Ovary (tissue), 7 donors: ENCODE measurements at regions not wholly inside any gene's neighbourhood (a gene's known extent, or its start where the extent isn't known, plus 50 kb on each side); places are given as distances from the start of the nearest gene placed in this dataset.

Experiments
- DNase-seq, 5 donors: peaks; one replicate each; pipeline ENCODE4 v3.0.0-alpha.2; 2019 to 2020
- H3K27ac ChIP-seq, 2 donors: fragments of 200-600 bp; one replicate each; pipeline versions ENCODE4 v1.5.1 to v1.8.0; 2019 to 2022
- H3K27me3 ChIP-seq: fragments of 200-600 bp; one replicate; pipeline ENCODE4 v1.8.0; 2022
- H3K36me3 ChIP-seq: fragments of 200-600 bp; sonication (generic); one replicate; pipeline ENCODE4 v1.5.1; 2019
- H3K4me1 ChIP-seq: one replicate; pipeline ENCODE4 v1.8.1; 2013; ENCODE audit warnings: mild to moderate bottlenecking, moderate library complexity; ENCODE audit not compliant: insufficient read depth
- H3K4me3 ChIP-seq: fragments of 200-600 bp; sonication (generic); one replicate; pipeline ENCODE4 v1.5.1; 2017
- H3K9me3 ChIP-seq, 2 donors: fragments of 200-600 bp in 1 of 2; sonication (generic) in 1 of 2; one replicate each; pipeline versions ENCODE4 v1.5.1 to v1.8.1; 2013 to 2019; ENCODE audit warnings: mild to moderate bottlenecking in 1 of 2, moderate library complexity in 1 of 2
- EP300 ChIP-seq: sonication (generic); formaldehyde crosslinking; IDR thresholded peaks from one replicate; pipeline ENCODE4 v1.6.1; 2017; ENCODE audit warnings: antibody characterized with exemption
- POLR2A ChIP-seq: fragments of 450-650 bp; IDR thresholded peaks from one replicate; pipeline ENCODE4 v1.6.1; 2017; ENCODE audit warnings: antibody characterized with exemption, mild to moderate bottlenecking, moderate library complexity
- WGBS, 3 donors: extraction: QIAGEN DNeasy Blood & Tissue Kit in 1 of 3; methylation state at CpG; one replicate each; pipeline versions ENCODE4 v1.1.5 to v1.1.7; 2013 to 2017; 5-methylcytosine and 5-hydroxymethylcytosine counted together
- intact Hi-C, 4 donors: fragments of 100-400 bp; cut with DNase I; formaldehyde crosslinking; loops; one replicate each; pipeline versions ENCODE4 v1.11.0 to v1.15.1; 2022 to 2023
- TF ChIP-seq, protein P1 (sequence below), 3 donors: fragments of 450-650 bp in 2 of 3; fragments of 200-600 bp in 1 of 3; IDR thresholded peaks; one replicate each; pipeline versions ENCODE4 v1.5.1 to v1.8.0; 2016 to 2022; ENCODE audit warnings: antibody characterized with exemption in 3 of 3, mild to moderate bottlenecking in 1 of 3
- donor health status: DM: no; HTN: no; CAD: no; lungs with moderate emphysema.
- donor health status: DM: no; HTN: no; CAD: no.
- donor health status: Bipolar disorder and iron deficiency.
- donor health status: DM: no; HTN: no; CAD: no.
- donor health status: DM: yes; HTN: yes; CAD: no.

DNA sequence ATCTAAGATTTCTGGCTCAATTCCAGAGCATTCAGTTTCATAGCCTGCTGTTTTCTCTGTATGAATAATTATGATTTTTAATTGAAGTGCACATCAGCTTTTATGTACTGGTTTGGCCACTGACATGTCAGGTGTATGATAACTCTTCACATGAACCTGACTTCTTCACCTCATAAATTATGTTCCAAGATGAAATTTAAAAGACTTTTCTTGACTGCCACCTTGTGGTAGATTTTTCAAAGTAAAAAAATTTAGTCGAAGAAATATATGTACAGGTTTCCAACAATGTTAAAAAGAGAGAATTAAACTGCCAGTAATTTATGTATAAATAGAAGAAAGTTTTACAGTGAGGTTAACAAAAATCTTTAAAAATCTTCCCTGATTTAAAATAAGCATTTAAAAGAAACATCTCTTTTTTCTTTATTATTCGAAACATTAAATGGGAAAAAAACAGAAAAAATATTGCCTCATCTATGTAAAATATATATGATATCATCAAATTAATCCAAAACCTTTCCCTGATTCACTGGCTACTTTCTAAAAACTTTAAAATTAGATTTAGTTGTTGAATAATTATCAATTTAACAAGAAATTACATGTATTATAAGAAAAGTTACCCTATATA is 124.9 kb upstream of the ATXN7L3B start:
- Histone ChIP-seq H3K4me1 (no peaks in the 10 kb centered on the region), H3K27ac (no peak overlapping the region), H3K27me3 (no peaks in the 10 kb centered on the region), H3K9me3 (no peaks in the 10 kb centered on the region), H3K36me3 (no peaks in the 10 kb centered on the region), H3K4me3 (no peak overlapping the region)
- 48 to 52% (median 48%) methylated on average over 2 of the region's 2 CpGs for WGBS, 3 donors
- TF ChIP-seq, protein P1, sequence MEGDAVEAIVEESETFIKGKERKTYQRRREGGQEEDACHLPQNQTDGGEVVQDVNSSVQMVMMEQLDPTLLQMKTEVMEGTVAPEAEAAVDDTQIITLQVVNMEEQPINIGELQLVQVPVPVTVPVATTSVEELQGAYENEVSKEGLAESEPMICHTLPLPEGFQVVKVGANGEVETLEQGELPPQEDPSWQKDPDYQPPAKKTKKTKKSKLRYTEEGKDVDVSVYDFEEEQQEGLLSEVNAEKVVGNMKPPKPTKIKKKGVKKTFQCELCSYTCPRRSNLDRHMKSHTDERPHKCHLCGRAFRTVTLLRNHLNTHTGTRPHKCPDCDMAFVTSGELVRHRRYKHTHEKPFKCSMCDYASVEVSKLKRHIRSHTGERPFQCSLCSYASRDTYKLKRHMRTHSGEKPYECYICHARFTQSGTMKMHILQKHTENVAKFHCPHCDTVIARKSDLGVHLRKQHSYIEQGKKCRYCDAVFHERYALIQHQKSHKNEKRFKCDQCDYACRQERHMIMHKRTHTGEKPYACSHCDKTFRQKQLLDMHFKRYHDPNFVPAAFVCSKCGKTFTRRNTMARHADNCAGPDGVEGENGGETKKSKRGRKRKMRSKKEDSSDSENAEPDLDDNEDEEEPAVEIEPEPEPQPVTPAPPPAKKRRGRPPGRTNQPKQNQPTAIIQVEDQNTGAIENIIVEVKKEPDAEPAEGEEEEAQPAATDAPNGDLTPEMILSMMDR (IDR thresholded peaks at IDR 0.05), result no peak
- no peak for TF ChIP-seq EP300
- no peak for TF ChIP-seq POLR2A
- DNase-seq, result no peak
- intact Hi-C loops, result no loop called here

DNA sequence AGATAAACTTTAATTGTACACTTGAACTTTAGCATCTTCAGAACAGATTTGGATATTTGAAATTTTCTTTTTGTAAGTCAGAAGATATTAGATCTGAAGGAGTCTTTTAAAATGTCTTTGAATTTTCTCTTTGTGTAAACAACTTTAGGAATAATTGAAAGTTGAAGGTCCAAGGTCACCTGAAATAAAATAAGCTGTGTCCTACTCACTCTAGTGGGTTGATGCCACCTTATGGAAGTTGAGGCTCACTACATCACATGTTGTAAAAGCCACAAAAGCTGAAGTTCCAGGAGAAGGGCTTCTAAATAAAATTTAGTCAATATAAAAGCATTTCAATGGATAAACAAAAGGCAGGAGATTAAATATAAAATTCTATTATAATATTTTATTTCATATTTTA is 122.0 kb upstream of the ATXN7L3B start:
- intact Hi-C loops, result no loop called here
- no peak overlapping the region for H3K4me3 ChIP-seq
- no peaks in the 10 kb centered on the region for H3K9me3 ChIP-seq
- no peaks in the 10 kb centered on the region for H3K27me3 ChIP-seq
- H3K27ac ChIP-seq, result no peak overlapping the region
- H3K36me3 ChIP-seq, result no peaks in the 10 kb centered on the region
- no peaks in the 10 kb centered on the region for H3K4me1 ChIP-seq
- no peak for DNase-seq
- TF ChIP-seq, protein P1 (IDR thresholded peaks at IDR 0.05), result no peak
- no peak for TF ChIP-seq EP300
- TF ChIP-seq POLR2A, result no peak

DNA sequence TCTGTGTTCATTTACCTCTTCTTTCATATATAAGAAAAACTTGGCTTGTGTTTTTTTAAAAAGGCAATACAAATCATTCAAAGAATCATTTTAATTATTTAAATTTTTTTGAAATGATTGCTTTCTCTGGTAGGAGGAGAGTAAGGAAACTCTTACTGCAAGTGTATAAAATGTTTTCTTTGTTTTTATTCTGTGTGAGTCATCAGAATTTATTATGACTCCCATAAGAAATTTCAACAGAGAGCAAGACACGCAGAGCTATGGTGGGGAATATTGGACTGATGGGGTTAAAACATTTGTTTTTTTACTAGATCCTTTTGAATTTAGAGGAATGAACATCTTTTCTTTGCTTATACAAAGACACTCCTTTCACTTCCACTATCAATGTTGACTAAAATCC is 119.1 kb upstream of the ATXN7L3B start:
- no peaks in the 10 kb centered on the region for H3K9me3 ChIP-seq
- no peak overlapping the region for H3K4me3 ChIP-seq
- WGBS, 3 donors, result 11 to 39% (median 11%) methylated on average over 1 of the region's 1 CpG
- H3K27ac ChIP-seq, result no peak overlapping the region
- no peaks in the 10 kb centered on the region for H3K36me3 ChIP-seq
- no peaks in the 10 kb centered on the region for H3K4me1 ChIP-seq
- no peaks in the 10 kb centered on the region for H3K27me3 ChIP-seq
- TF ChIP-seq EP300, result no peak
- no peak for TF ChIP-seq POLR2A
- TF ChIP-seq, protein P1 (IDR thresholded peaks at IDR 0.05), result no peak
- no peak for DNase-seq
- intact Hi-C loops, result no loop called here

DNA sequence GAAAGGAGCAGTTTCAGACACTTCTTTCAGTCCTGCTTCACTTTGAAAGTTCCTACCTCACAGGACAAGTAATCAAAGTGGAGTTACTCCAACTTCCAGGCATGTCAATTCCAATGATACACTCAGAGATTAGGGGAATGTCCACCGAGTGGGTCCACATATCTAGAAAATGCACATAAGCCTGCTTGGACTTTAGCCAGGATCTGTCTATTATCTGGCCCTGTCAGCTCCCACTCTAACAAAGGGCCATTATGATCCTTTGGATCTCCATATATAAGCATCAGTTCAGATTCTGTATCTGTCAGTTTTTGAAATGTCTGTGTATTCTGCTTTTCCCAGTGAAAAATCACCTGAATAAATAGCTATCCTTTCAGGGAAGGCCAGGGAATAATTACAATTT is 112.9 kb upstream of the ATXN7L3B start:
- no peaks in the 10 kb centered on the region for H3K36me3 ChIP-seq
- no peak overlapping the region for H3K4me3 ChIP-seq
- H3K9me3 ChIP-seq, result no peaks in the 10 kb centered on the region
- no peak for TF ChIP-seq POLR2A
- TF ChIP-seq EP300, result no peak
- TF ChIP-seq, protein P1 (IDR thresholded peaks at IDR 0.05), result no peak
- intact Hi-C loops, result no loop called here
- DNase-seq, result no peak
- 12 to 29% (median 18%) methylated on average over 1 of the region's 1 CpG for WGBS, 3 donors
- H3K27me3 ChIP-seq, result no peaks in the 10 kb centered on the region
- no peaks in the 10 kb centered on the region for H3K4me1 ChIP-seq
- no peak overlapping the region for H3K27ac ChIP-seq
